MM.1S (cell line): ENCODE measurements at regions not wholly inside any gene's neighbourhood (a gene's known extent, or its start where the extent isn't known, plus 50 kb on each side); places are given as distances from the start of the nearest gene placed in this dataset.

Experiments
- DNase-seq: peaks from one replicate; pipeline ENCODE4 v3.0.0-alpha.2; 2015
- H2AFZ ChIP-seq: fragments of 300-600 bp; sonication (generic); 2 replicates; pipeline ENCODE4 v1.6.0; 2016; ENCODE audit warnings: antibody characterized with exemption, low read length
- H3F3A ChIP-seq: fragments of 300-600 bp; sonication (generic); 2 replicates; pipeline ENCODE4 v1.6.1; 2016; ENCODE audit warnings: mild to moderate bottlenecking, antibody characterized with exemption, low read length, moderate library complexity, mixed read lengths; ENCODE audit not compliant: insufficient read depth
- H3K27ac ChIP-seq: fragments of 300-600 bp; sonication (generic); 2 replicates; pipeline ENCODE4 v1.5.1; 2016; ENCODE audit warnings: mild to moderate bottlenecking, low read length
- H3K27me3 ChIP-seq: fragments of 300-600 bp; sonication (generic); replicated peaks from 2 replicates; pipeline ENCODE4 v1.6.0; 2016; ENCODE audit warnings: low read length; ENCODE audit not compliant: insufficient read depth
- H3K36me3 ChIP-seq: fragments of 300-600 bp; sonication (generic); replicated peaks from 2 replicates; pipeline ENCODE4 v1.6.1; 2016; ENCODE audit warnings: mild to moderate bottlenecking, low read length, mixed read lengths; ENCODE audit not compliant: insufficient read depth
- H3K4me1 ChIP-seq: fragments of 300-600 bp; sonication (generic); 2 replicates; pipeline ENCODE4 v1.6.1; 2016; ENCODE audit warnings: low read length, mixed read lengths
- H3K4me2 ChIP-seq: fragments of 300-600 bp; sonication (generic); 2 replicates; pipeline ENCODE4 v1.6.0; 2016; ENCODE audit warnings: low read depth, low read length
- H3K4me3 ChIP-seq: fragments of 300-600 bp; sonication (generic); 2 replicates; pipeline ENCODE4 v1.5.1; 2016; ENCODE audit warnings: low read length, mixed read lengths
- H3K79me2 ChIP-seq: fragments of 300-600 bp; sonication (generic); 2 replicates; pipeline ENCODE4 v1.6.1; 2016; ENCODE audit warnings: mixed run types, low read length, mixed read lengths
- H3K9ac ChIP-seq: fragments of 300-600 bp; sonication (generic); 2 replicates; pipeline ENCODE4 v1.6.1; 2016; ENCODE audit warnings: low read length, mixed read lengths
- H3K9me2 ChIP-seq: fragments of 300-600 bp; sonication (generic); replicated peaks from 2 replicates; pipeline ENCODE4 v1.6.1; 2016; ENCODE audit warnings: mild to moderate bottlenecking, low read length, mixed read lengths; ENCODE audit not compliant: insufficient read depth
- H3K9me3 ChIP-seq: fragments of 300-600 bp; sonication (generic); replicated peaks from 2 replicates; pipeline ENCODE4 v1.6.1; 2016; ENCODE audit warnings: mild to moderate bottlenecking, low read length, mixed read lengths; ENCODE audit not compliant: insufficient read depth
- H4K20me1 ChIP-seq: fragments of 300-600 bp; sonication (generic); 2 replicates; pipeline ENCODE4 v1.6.1; 2016; ENCODE audit warnings: mild to moderate bottlenecking, low read length, moderate library complexity, mixed read lengths; ENCODE audit not compliant: insufficient read depth
- EZH2 ChIP-seq: fragments of 300-600 bp; sonication (generic); optimal IDR thresholded peaks from 2 replicates; pipeline ENCODE3; 2017; ENCODE audit warnings: low read depth, mild to moderate bottlenecking, antibody characterized with exemption, low read length, mixed read lengths
- EZH2phosphoT487 ChIP-seq: fragments of 300-600 bp; sonication (generic); IDR thresholded peaks from 2 replicates; pipeline ENCODE4 v1.6.1; 2018; ENCODE audit warnings: antibody characterized with exemption, low read length
- TF ChIP-seq, protein P1 (sequence below): fragments of 300-600 bp; sonication (generic); IDR thresholded peaks from 2 replicates; pipeline ENCODE4 v1.5.1; 2016; ENCODE audit warnings: antibody characterized with exemption, low read length, mixed read lengths

DNA sequence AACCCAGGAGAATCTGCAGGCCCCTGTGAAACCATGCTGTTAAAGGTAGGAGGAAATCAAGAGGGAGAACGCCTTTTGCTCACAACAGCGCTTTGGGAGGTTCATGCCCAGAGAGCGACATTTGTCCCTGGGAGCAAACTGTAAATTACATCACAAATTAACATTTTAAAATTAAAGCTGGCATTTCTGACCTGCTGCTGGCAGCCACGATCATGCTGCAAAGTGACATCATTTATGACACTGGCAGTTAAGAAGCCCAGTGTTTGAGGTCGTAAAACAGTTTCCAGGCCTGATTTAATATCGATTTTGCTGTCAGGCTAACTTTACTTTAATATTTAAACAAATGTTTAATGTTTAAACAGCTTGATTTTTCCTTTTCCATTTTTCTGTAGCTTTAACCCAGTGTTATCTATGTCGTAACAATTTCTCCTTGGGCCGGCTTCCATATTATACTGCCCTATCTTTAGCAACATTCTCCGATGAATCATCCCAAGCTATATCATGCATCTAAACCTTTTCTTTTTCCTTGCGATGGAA, 86.5 kb upstream of the NPVF start:
- Histone ChIP-seq H3K4me2 (no peak overlapping the region), H3K36me3 (no peaks in the 10 kb centered on the region), H3K9me3 (no peaks in the 10 kb centered on the region), H3K79me2 (no peaks in the 10 kb centered on the region), H3F3A (no peaks in the 10 kb centered on the region), H4K20me1 (no peaks in the 10 kb centered on the region), H3K27me3 (no peaks in the 10 kb centered on the region), H3K4me1 (peaks cover 3% of the 10 kb centered on the region; the same call in 1 of the 2 replicates), H3K9me2 (no peaks in the 10 kb centered on the region), H3K27ac (no peak overlapping the region), H3K9ac (no peak overlapping the region), H2AFZ (no peak overlapping the region), H3K4me3 (no peak overlapping the region)
- no peak for TF ChIP-seq EZH2
- TF ChIP-seq, protein P1, sequence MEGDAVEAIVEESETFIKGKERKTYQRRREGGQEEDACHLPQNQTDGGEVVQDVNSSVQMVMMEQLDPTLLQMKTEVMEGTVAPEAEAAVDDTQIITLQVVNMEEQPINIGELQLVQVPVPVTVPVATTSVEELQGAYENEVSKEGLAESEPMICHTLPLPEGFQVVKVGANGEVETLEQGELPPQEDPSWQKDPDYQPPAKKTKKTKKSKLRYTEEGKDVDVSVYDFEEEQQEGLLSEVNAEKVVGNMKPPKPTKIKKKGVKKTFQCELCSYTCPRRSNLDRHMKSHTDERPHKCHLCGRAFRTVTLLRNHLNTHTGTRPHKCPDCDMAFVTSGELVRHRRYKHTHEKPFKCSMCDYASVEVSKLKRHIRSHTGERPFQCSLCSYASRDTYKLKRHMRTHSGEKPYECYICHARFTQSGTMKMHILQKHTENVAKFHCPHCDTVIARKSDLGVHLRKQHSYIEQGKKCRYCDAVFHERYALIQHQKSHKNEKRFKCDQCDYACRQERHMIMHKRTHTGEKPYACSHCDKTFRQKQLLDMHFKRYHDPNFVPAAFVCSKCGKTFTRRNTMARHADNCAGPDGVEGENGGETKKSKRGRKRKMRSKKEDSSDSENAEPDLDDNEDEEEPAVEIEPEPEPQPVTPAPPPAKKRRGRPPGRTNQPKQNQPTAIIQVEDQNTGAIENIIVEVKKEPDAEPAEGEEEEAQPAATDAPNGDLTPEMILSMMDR, result no peak
- no peak for TF ChIP-seq EZH2phosphoT487
- no peak for DNase-seq

DNA sequence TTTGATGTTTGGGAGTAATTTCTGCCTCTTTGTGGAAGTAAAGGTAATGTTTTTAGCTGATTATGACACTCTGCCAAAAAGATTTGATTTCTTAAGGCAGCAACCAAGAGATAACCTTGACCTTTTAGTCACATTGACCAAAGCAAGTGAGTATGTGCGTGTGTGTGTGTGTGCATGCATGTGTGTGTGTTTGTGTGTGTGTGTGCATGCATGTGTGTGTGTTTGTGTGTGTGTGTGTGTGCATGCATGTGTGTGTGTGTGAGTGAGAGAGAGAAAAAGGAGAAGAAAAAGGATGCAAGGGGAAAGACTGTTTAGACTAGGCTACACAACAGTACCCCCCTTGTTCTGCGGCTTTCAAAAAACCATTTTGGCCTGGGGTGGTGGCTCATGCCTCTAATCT, 88.1 kb upstream of the NPVF start:
- no peak overlapping the region for H3K27ac ChIP-seq
- no peaks in the 10 kb centered on the region for H3K79me2 ChIP-seq
- no peaks in the 10 kb centered on the region for H4K20me1 ChIP-seq
- no peak overlapping the region for H2AFZ ChIP-seq
- no peak overlapping the region for H3K4me2 ChIP-seq
- no peaks in the 10 kb centered on the region for H3K36me3 ChIP-seq
- H3F3A ChIP-seq, result no peaks in the 10 kb centered on the region
- no peaks in the 10 kb centered on the region for H3K27me3 ChIP-seq
- H3K4me1 ChIP-seq, result peaks cover 3% of the 10 kb centered on the region; the same call in 1 of the 2 replicates
- DNase-seq, result no peak
- no peak overlapping the region for H3K9ac ChIP-seq
- H3K4me3 ChIP-seq, result no peak overlapping the region
- TF ChIP-seq EZH2 (no peak), EZH2phosphoT487 (no peak)
- TF ChIP-seq, protein P1, result no peak
- H3K9me2 ChIP-seq, result no peaks in the 10 kb centered on the region
- no peaks in the 10 kb centered on the region for H3K9me3 ChIP-seq

DNA sequence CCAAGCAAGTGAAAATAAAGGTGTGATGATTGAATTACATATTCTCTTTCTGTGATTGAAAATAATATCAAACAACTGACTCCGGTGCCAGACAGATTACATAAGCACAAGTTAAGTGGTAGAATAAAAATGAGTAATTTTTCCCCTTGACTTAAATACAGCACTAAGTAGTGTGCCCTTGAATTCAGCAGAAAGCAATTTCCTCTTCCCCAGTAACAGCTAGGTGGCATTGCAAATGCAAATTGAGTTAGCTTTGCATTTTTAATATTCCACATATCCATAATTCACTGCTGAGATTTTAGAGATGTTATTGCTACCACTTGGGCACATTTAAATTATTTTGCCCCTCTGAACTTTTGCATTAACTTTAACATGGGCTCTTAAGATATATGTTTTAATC, 89.8 kb upstream of the NPVF start:
- Histone ChIP-seq H4K20me1 (no peaks in the 10 kb centered on the region), H3K27me3 (no peaks in the 10 kb centered on the region), H3K36me3 (no peaks in the 10 kb centered on the region), H3K9me3 (no peaks in the 10 kb centered on the region), H2AFZ (no peak overlapping the region), H3K27ac (no peak overlapping the region), H3K79me2 (no peaks in the 10 kb centered on the region), H3K4me3 (no peak overlapping the region), H3K9ac (no peak overlapping the region), H3K4me1 (peaks cover 3% of the 10 kb centered on the region; the same call in 1 of the 2 replicates), H3K4me2 (no peak overlapping the region), H3K9me2 (no peaks in the 10 kb centered on the region), H3F3A (no peaks in the 10 kb centered on the region)
- TF ChIP-seq, protein P1, result no peak
- no peak for TF ChIP-seq EZH2phosphoT487
- TF ChIP-seq EZH2, result no peak
- DNase-seq, result no peak
